Smooth muscle cell of the brain vasculature (primary cell): ENCODE measurements at regions not wholly inside any gene's neighbourhood (a gene's known extent, or its start where the extent isn't known, plus 50 kb on each side); places are given as distances from the start of the nearest gene placed in this dataset.

ENCODE experiments used
- DNase-seq: peaks from one replicate; pipeline ENCODE4 v3.0.0-alpha.2; 2012; ENCODE audit warnings: low read depth, low spot score

GRCh38 chr6:80733641-80734040 is 627.2 kb downstream of the BCKDHB start:
- DNase-seq: no peak

GRCh38 chr6:80728830-80729229 is 622.4 kb downstream of the BCKDHB start:
- DNase-seq: no peak

GRCh38 chr6:80728101-80728750 is 621.8 kb downstream of the BCKDHB start:
- no peak for DNase-seq

GRCh38 chr6:80725156-80725930 is 618.9 kb downstream of the BCKDHB start:
- no peak for DNase-seq

GRCh38 chr6:80720824-80721223 is 614.4 kb downstream of the BCKDHB start:
- DNase-seq: no peak

- no peak for DNase-seq
Measured at GRCh38 chr6:80714513-80714912, 608.0 kb downstream of the BCKDHB start.

- DNase-seq: no peak
Measured at GRCh38 chr6:80698459-80698858, 592.0 kb downstream of the BCKDHB start.

GRCh38 chr6:80696268-80696667 is 589.8 kb downstream of the BCKDHB start:
- peak; percentile 28 for DNase-seq

- DNase-seq: no peak
Measured at GRCh38 chr6:80690551-80691131, 584.2 kb downstream of the BCKDHB start.

GRCh38 chr6:80689716-80690395 is 583.4 kb downstream of the BCKDHB start:
- DNase-seq: no peak

GRCh38 chr6:80679992-80680391 is 573.5 kb downstream of the BCKDHB start:
- DNase-seq: no peak

- no peak for DNase-seq
Measured at GRCh38 chr6:80676386-80676785, 569.9 kb downstream of the BCKDHB start.

GRCh38 chr6:80674669-80675068 is 568.2 kb downstream of the BCKDHB start:
- DNase-seq: no peak

- DNase-seq: no peak
Measured at GRCh38 chr6:80673367-80673766, 566.9 kb downstream of the BCKDHB start.

- DNase-seq: no peak
Measured at GRCh38 chr6:80667006-80667405, 560.5 kb downstream of the BCKDHB start.

- no peak for DNase-seq
Measured at GRCh38 chr6:80658926-80659325, 552.5 kb downstream of the BCKDHB start.

- DNase-seq: no peak
Measured at GRCh38 chr6:80647156-80647555, 540.7 kb downstream of the BCKDHB start.

GRCh38 chr6:80643881-80644280 is 537.4 kb downstream of the BCKDHB start:
- no peak for DNase-seq

- DNase-seq: no peak
Measured at GRCh38 chr6:80642452-80642851, 536.0 kb downstream of the BCKDHB start.

GRCh38 chr6:80641591-80641990 is 535.1 kb downstream of the BCKDHB start:
- DNase-seq: no peak

GRCh38 chr6:80640176-80640575 is 533.7 kb downstream of the BCKDHB start:
- DNase-seq: no peak

- DNase-seq: no peak
Measured at GRCh38 chr6:80639181-80639629, 532.7 kb downstream of the BCKDHB start.
